ENCODE measurements at regions not wholly inside any gene's neighbourhood (a gene's known extent, or its start where the extent isn't known, plus 50 kb on each side); places are given as distances from the start of the nearest gene placed in this dataset.

GRCh38 chr15:38682363-38682762 is 117.7 kb upstream of the RASGRP1 start:
- TF ChIP-seq CTCF (IDR thresholded peaks at IDR 0.05; ENCODE audit: insufficient read depth, low read depth, low read length) (no peak), EZH2 (IDR thresholded peaks at IDR 0.05; ENCODE audit: insufficient read depth, low read length) (no peak)
